ENCODE measurements at regions not wholly inside any gene's neighbourhood (a gene's known extent, or its start where the extent isn't known, plus 50 kb on each side); places are given as distances from the start of the nearest gene placed in this dataset.

DNA sequence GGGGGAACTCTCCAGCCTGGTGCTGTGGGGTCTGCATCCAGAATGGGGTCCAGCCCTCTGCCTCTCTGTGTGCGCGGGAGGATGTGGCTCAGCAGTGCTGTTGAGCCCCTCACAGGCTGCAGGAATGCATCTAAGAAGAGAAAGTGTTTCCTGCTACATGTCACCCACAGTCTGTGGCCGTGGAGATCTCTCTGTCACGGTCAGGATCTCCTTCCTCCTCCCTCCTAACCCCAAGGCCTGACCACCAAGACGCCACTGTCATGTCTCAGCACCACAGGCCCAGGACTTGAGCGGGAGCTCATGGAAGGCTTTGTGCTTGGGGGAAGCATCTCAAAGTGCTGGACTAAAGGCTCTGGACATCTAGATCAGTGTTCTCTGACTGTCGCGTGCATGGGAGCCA lies 90.1 kb downstream of the SREK1 start:
- DNase-seq = no peak
- H3K36me3 ChIP-seq (replicated peaks; ENCODE audit: control insufficient read depth, insufficient read depth, low read length) = no peaks in the 10 kb centered on the region
- no peaks in the 10 kb centered on the region for H3K27me3 ChIP-seq (ENCODE audit: control insufficient read depth, insufficient read depth, low read length)
- H3K4me3 ChIP-seq (ENCODE audit: insufficient read depth, low read depth, low read length) = no peak overlapping the region

GRCh38 chr5:66238435-66238834 lies 94.3 kb downstream of the SREK1 start:
- no peaks in the 10 kb centered on the region for H3K36me3 ChIP-seq (replicated peaks; ENCODE audit: control insufficient read depth, insufficient read depth, low read length)
- no peak overlapping the region for H3K4me3 ChIP-seq (ENCODE audit: insufficient read depth, low read depth, low read length)
- H3K27me3 ChIP-seq (ENCODE audit: control insufficient read depth, insufficient read depth, low read length) = no peaks in the 10 kb centered on the region
- no peak for DNase-seq

GRCh38 chr5:66239034-66239433 lies 94.9 kb downstream of the SREK1 start:
- DNase-seq = peak; percentile 30
- Histone ChIP-seq H3K27me3 (ENCODE audit: control insufficient read depth, insufficient read depth, low read length) (no peaks in the 10 kb centered on the region), H3K4me3 (ENCODE audit: insufficient read depth, low read depth, low read length) (no peak overlapping the region), H3K36me3 (replicated peaks; ENCODE audit: control insufficient read depth, insufficient read depth, low read length) (no peaks in the 10 kb centered on the region)

- Histone ChIP-seq H3K36me3 (replicated peaks; ENCODE audit: control insufficient read depth, insufficient read depth, low read length) (no peaks in the 10 kb centered on the region), H3K4me3 (ENCODE audit: insufficient read depth, low read depth, low read length) (no peak overlapping the region), H3K27me3 (ENCODE audit: control insufficient read depth, insufficient read depth, low read length) (no peaks in the 10 kb centered on the region)
- DNase-seq = no peak
These were observed 97.2 kb downstream of the SREK1 start for GRCh38 chr5:66241136-66241825.

- Histone ChIP-seq H3K27me3 (ENCODE audit: control insufficient read depth, insufficient read depth, low read length) (no peaks in the 10 kb centered on the region), H3K36me3 (replicated peaks; ENCODE audit: control insufficient read depth, insufficient read depth, low read length) (no peaks in the 10 kb centered on the region), H3K4me3 (ENCODE audit: insufficient read depth, low read depth, low read length) (no peak overlapping the region)
- DNase-seq = no peak
These were observed 98.1 kb downstream of the SREK1 start for GRCh38 chr5:66242050-66242715.

DNA sequence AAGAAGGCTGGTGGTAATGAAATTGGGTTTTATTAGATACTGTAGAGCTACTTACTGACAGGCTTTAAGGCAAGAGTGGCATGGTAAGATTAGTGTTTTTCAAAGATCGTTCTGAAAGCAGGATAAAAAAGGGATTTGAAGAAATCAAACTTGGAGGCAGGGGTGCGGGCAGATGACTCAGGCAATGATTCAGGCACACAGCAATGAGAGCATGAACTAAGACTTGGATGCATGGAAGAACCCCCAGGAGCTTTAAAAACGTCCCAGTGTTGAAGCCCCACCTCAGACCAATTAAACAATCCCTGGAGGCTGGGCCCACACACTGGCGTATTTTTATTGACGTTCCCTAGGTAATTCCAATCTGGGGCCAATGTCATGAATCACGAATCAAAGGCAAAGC lies 102.5 kb downstream of the SREK1 start:
- Histone ChIP-seq H3K4me3 (ENCODE audit: insufficient read depth, low read depth, low read length) (no peak overlapping the region), H3K36me3 (replicated peaks; ENCODE audit: control insufficient read depth, insufficient read depth, low read length) (no peaks in the 10 kb centered on the region), H3K27me3 (ENCODE audit: control insufficient read depth, insufficient read depth, low read length) (no peaks in the 10 kb centered on the region)
- DNase-seq = no peak

GRCh38 chr5:66247176-66247960 lies 103.3 kb downstream of the SREK1 start:
- Histone ChIP-seq H3K36me3 (replicated peaks; ENCODE audit: control insufficient read depth, insufficient read depth, low read length) (no peaks in the 10 kb centered on the region), H3K27me3 (ENCODE audit: control insufficient read depth, insufficient read depth, low read length) (no peaks in the 10 kb centered on the region), H3K4me3 (ENCODE audit: insufficient read depth, low read depth, low read length) (no peak overlapping the region)
- no peak for DNase-seq

- no peaks in the 10 kb centered on the region for H3K36me3 ChIP-seq (replicated peaks; ENCODE audit: control insufficient read depth, insufficient read depth, low read length)
- no peaks in the 10 kb centered on the region for H3K27me3 ChIP-seq (ENCODE audit: control insufficient read depth, insufficient read depth, low read length)
- no peak overlapping the region for H3K4me3 ChIP-seq (ENCODE audit: insufficient read depth, low read depth, low read length)
- DNase-seq = no peak
These were observed 104.8 kb downstream of the SREK1 start for GRCh38 chr5:66248874-66249273.

- Histone ChIP-seq H3K27me3 (ENCODE audit: control insufficient read depth, insufficient read depth, low read length) (no peaks in the 10 kb centered on the region), H3K4me3 (ENCODE audit: insufficient read depth, low read depth, low read length) (no peak overlapping the region), H3K36me3 (replicated peaks; ENCODE audit: control insufficient read depth, insufficient read depth, low read length) (no peaks in the 10 kb centered on the region)
- no peak for DNase-seq
These were observed 105.8 kb downstream of the SREK1 start for GRCh38 chr5:66249920-66250319.

DNA sequence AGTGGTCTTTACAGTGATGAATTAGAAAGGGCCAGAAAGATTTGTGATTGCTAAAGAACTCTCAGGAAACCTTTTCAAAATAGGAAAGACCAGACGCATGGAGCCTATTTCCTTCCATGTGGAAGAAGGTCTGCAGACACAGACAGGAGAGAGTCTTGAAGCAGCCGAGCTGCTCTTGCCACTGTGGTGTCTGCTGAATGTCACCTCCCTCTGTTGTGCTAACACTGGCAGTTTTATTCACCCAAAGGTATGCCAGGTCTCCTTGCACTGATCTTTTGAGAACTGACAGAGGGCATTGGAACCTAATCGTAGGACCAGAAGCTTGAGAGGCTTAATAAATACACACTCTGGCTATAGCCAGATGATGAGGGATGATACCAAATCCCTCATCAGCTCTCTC lies 108.7 kb downstream of the SREK1 start:
- H3K4me3 ChIP-seq (ENCODE audit: insufficient read depth, low read depth, low read length) = no peak overlapping the region
- DNase-seq = no peak
- H3K27me3 ChIP-seq (ENCODE audit: control insufficient read depth, insufficient read depth, low read length) = no peaks in the 10 kb centered on the region
- no peaks in the 10 kb centered on the region for H3K36me3 ChIP-seq (replicated peaks; ENCODE audit: control insufficient read depth, insufficient read depth, low read length)

DNA sequence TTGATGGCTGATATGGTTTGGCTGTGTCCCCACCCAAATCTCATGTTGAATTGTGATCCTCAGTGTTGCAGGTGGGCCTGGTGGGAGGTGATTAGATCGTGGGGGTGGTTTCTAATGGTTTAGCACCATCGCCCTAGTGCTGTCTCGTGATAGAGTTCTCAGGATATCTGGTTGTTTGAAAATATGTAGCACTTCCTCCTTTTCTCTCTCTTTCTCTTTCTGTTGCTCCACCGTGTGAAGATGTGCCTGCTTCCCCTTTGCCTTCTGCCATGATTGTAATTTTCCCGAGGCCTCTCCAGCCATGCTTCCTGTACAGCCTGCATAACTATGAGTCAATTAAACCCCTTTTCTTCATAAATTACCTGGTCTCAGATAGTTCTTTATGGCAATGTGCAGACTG lies 111.6 kb downstream of the SREK1 start:
- H3K27me3 ChIP-seq (ENCODE audit: control insufficient read depth, insufficient read depth, low read length) = no peaks in the 10 kb centered on the region

DNA sequence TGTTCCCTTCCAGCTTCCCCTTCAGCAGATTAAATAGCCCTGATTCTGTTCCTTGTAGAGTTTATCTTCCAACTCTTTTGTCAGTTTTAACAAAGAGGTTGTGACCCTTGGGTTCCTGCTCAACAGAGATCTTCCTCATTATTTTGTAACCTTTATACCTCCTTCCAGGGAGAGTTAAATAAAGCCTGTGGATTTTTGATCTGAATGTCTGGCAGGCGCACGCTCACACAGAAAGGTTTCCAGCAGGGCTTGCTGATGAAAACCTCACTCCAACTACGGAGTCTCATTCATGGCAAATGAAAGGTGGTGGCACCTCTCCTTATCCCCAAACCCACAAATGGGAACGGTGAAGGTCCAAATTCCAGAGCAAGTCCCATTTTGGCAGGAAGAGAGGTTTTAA lies 129.0 kb downstream of the SREK1 start:
- Histone ChIP-seq H3K27me3 (ENCODE audit: control insufficient read depth, insufficient read depth, low read length) (no peaks in the 10 kb centered on the region), H3K36me3 (replicated peaks; ENCODE audit: control insufficient read depth, insufficient read depth, low read length) (no peaks in the 10 kb centered on the region), H3K4me3 (ENCODE audit: insufficient read depth, low read depth, low read length) (no peak overlapping the region)
- DNase-seq = no peak

More for the DNA sequence above, 111.6 kb downstream of the SREK1 start:
- DNase-seq = no peak
- Histone ChIP-seq H3K36me3 (replicated peaks; ENCODE audit: control insufficient read depth, insufficient read depth, low read length) (no peaks in the 10 kb centered on the region), H3K4me3 (ENCODE audit: insufficient read depth, low read depth, low read length) (no peak overlapping the region)

DNA sequence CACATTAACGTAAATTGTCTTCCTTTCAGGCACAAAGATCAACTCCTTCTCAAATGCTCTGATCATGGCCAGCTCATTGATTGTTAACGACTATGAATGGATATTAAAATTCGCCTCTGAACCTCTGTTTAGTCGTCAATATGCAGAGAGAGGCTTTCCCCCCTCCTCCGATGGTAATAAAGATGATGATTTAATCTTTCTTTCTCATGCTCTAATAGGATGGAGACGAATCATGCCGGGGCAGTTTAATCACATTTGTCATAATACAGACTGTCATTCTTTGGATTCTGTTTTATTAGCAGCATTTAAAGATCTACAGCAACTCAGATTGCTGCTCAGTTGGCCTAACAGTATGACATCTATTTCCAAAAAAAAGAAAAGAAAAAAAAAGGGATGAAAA lies 132.9 kb downstream of the SREK1 start:
- Histone ChIP-seq H3K27me3 (ENCODE audit: control insufficient read depth, insufficient read depth, low read length) (no peaks in the 10 kb centered on the region), H3K4me3 (ENCODE audit: insufficient read depth, low read depth, low read length) (no peak overlapping the region), H3K36me3 (replicated peaks; ENCODE audit: control insufficient read depth, insufficient read depth, low read length) (no peaks in the 10 kb centered on the region)
- no peak for DNase-seq

DNA sequence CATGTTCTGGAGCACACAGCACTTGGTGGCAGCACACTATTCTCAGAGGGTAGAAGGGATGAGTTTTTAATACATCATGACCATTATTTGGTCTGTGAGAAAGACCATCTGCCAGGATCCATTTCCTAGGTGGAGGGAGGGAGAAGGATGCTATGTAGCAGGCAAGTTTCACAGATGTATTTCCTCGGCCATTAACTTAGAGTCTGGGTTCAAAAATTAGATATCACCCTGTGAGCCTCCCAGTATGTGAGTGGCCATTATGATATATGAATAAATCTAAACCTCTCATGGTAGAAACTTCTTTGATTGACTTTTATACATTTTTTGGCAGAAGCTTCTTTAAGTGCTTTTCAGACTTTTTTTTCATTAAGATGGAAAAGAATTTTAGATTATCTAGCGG lies 133.9 kb downstream of the SREK1 start:
- Histone ChIP-seq H3K4me3 (ENCODE audit: insufficient read depth, low read depth, low read length) (no peak overlapping the region), H3K27me3 (ENCODE audit: control insufficient read depth, insufficient read depth, low read length) (no peaks in the 10 kb centered on the region), H3K36me3 (replicated peaks; ENCODE audit: control insufficient read depth, insufficient read depth, low read length) (no peaks in the 10 kb centered on the region)

GRCh38 chr5:66281294-66281693 lies 137.2 kb downstream of the SREK1 start:
- no peak for DNase-seq
- Histone ChIP-seq H3K4me3 (ENCODE audit: insufficient read depth, low read depth, low read length) (no peak overlapping the region), H3K36me3 (replicated peaks; ENCODE audit: control insufficient read depth, insufficient read depth, low read length) (no peaks in the 10 kb centered on the region), H3K27me3 (ENCODE audit: control insufficient read depth, insufficient read depth, low read length) (no peaks in the 10 kb centered on the region)

More for the DNA sequence above, 133.9 kb downstream of the SREK1 start:
- DNase-seq = no peak
